HG03135 (cell line): ENCODE measurements at regions not wholly inside any gene's neighbourhood (a gene's known extent, or its start where the extent isn't known, plus 50 kb on each side); places are given as distances from the start of the nearest gene placed in this dataset.

Experiments used
- ATAC-seq: cut with Tn5 transposase; IDR thresholded peaks from one replicate; pipeline ENCODE4 v1.9.1; 2021; ENCODE audit warnings: mild to moderate bottlenecking, moderate library complexity; ENCODE audit not compliant: unreplicated experiment

- no peak for ATAC-seq
Observed at GRCh38 chr20:12617076-12617475, 391.7 kb upstream of the SPTLC3 start.

GRCh38 chr20:12623870-12624269, 384.9 kb upstream of the SPTLC3 start:
- ATAC-seq, result no peak

GRCh38 chr20:12627485-12627884, 381.3 kb upstream of the SPTLC3 start:
- no peak for ATAC-seq

- no peak for ATAC-seq
Observed at GRCh38 chr20:12638633-12639312, 370.0 kb upstream of the SPTLC3 start.

- no peak for ATAC-seq
Observed at GRCh38 chr20:12640251-12640650, 368.5 kb upstream of the SPTLC3 start.

GRCh38 chr20:12641619-12642018, 367.2 kb upstream of the SPTLC3 start:
- ATAC-seq, result no peak

- no peak for ATAC-seq
Observed at GRCh38 chr20:12644461-12644860, 364.3 kb upstream of the SPTLC3 start.

- no peak for ATAC-seq
Observed at GRCh38 chr20:12649234-12649633, 359.5 kb upstream of the SPTLC3 start.

GRCh38 chr20:12653642-12654041, 355.1 kb upstream of the SPTLC3 start:
- ATAC-seq, result no peak

GRCh38 chr20:12659942-12660341, 348.8 kb upstream of the SPTLC3 start:
- ATAC-seq, result no peak

- ATAC-seq, result no peak
Observed at GRCh38 chr20:12660918-12661317, 347.9 kb upstream of the SPTLC3 start.

- no peak for ATAC-seq
Observed at GRCh38 chr20:12670301-12670700, 338.5 kb upstream of the SPTLC3 start.

- ATAC-seq, result no peak
Observed at GRCh38 chr20:12673352-12673751, 335.4 kb upstream of the SPTLC3 start.

- ATAC-seq, result no peak
Observed at GRCh38 chr20:12677925-12678324, 330.8 kb upstream of the SPTLC3 start.

GRCh38 chr20:12679447-12679846, 329.3 kb upstream of the SPTLC3 start:
- no peak for ATAC-seq

- ATAC-seq, result no peak
Observed at GRCh38 chr20:12682613-12683012, 326.2 kb upstream of the SPTLC3 start.

- no peak for ATAC-seq
Observed at GRCh38 chr20:12687476-12687875, 321.3 kb upstream of the SPTLC3 start.

GRCh38 chr20:12695937-12696336, 312.8 kb upstream of the SPTLC3 start:
- no peak for ATAC-seq

- no peak for ATAC-seq
Observed at GRCh38 chr20:12698817-12699216, 310.0 kb upstream of the SPTLC3 start.

GRCh38 chr20:12699374-12700228, 309.2 kb upstream of the SPTLC3 start:
- ATAC-seq, result no peak

- ATAC-seq, result no peak
Observed at GRCh38 chr20:12700701-12701100, 308.1 kb upstream of the SPTLC3 start.

GRCh38 chr20:12702312-12702711, 306.5 kb upstream of the SPTLC3 start:
- ATAC-seq, result no peak
